BE2C (cell line): ENCODE measurements at regions not wholly inside any gene's neighbourhood (a gene's known extent, or its start where the extent isn't known, plus 50 kb on each side); places are given as distances from the start of the nearest gene placed in this dataset.

Source experiments
- DNase-seq: peaks from one replicate; pipeline ENCODE4 v3.0.0-alpha.2; 2020
- H3K27me3 ChIP-seq: fragments of 250-450 bp; sonication (Bioruptor Pico); 2 replicates; pipeline ENCODE4 v1.5.1; 2020; ENCODE audit warnings: mild to moderate bottlenecking
- H3K36me3 ChIP-seq: fragments of 250-450 bp; sonication (Bioruptor Pico); 2 replicates; pipeline ENCODE4 v1.5.1; 2020; ENCODE audit warnings: mild to moderate bottlenecking
- H3K4me1 ChIP-seq: fragments of 250-450 bp; sonication (Bioruptor Pico); 2 replicates; pipeline ENCODE4 v1.5.1; 2020
- H3K4me3 ChIP-seq: 2 replicates; pipeline ENCODE4 v1.5.1; 2011; ENCODE audit warnings: low read depth, low read length
- H3K9me3 ChIP-seq: fragments of 250-450 bp; sonication (Bioruptor Pico); 2 replicates; pipeline ENCODE4 v1.5.1; 2020
- CTCF ChIP-seq: IDR thresholded peaks from 2 replicates; pipeline ENCODE4 v1.5.1; 2012; ENCODE audit warnings: mild to moderate bottlenecking, low read depth, low read length

GRCh38 chr5:17037751-17038150 lies 101.7 kb upstream of the MYO10 start:
- no peak for DNase-seq
- Histone ChIP-seq H3K27me3 (no peaks in the 10 kb centered on the region), H3K9me3 (no peaks in the 10 kb centered on the region), H3K4me3 (no peak overlapping the region), H3K4me1 (no peaks in the 10 kb centered on the region), H3K36me3 (no peaks in the 10 kb centered on the region)
- TF ChIP-seq CTCF: no peak

- no peak for TF ChIP-seq CTCF
- no peaks in the 10 kb centered on the region for H3K4me1 ChIP-seq
- H3K4me3 ChIP-seq: no peak overlapping the region
- H3K27me3 ChIP-seq: no peaks in the 10 kb centered on the region
- no peaks in the 10 kb centered on the region for H3K36me3 ChIP-seq
- DNase-seq: no peak
- no peaks in the 10 kb centered on the region for H3K9me3 ChIP-seq
Measured at GRCh38 chr5:17039170-17039569, 103.1 kb upstream of the MYO10 start.

- Histone ChIP-seq H3K9me3 (no peaks in the 10 kb centered on the region), H3K36me3 (no peaks in the 10 kb centered on the region), H3K4me3 (no peak overlapping the region), H3K27me3 (no peaks in the 10 kb centered on the region), H3K4me1 (no peaks in the 10 kb centered on the region)
- TF ChIP-seq CTCF: no peak
- DNase-seq: no peak
Measured at GRCh38 chr5:17042041-17042440, 106.0 kb upstream of the MYO10 start.

- H3K27me3 ChIP-seq: no peaks in the 10 kb centered on the region
- no peak for TF ChIP-seq CTCF
- no peaks in the 10 kb centered on the region for H3K9me3 ChIP-seq
- H3K4me1 ChIP-seq: no peaks in the 10 kb centered on the region
- no peaks in the 10 kb centered on the region for H3K36me3 ChIP-seq
- no peak for DNase-seq
- no peak overlapping the region for H3K4me3 ChIP-seq
Measured at GRCh38 chr5:17046320-17046719, 110.2 kb upstream of the MYO10 start.

GRCh38 chr5:17050236-17050635 lies 114.1 kb upstream of the MYO10 start:
- DNase-seq: no peak
- H3K36me3 ChIP-seq: no peaks in the 10 kb centered on the region
- no peaks in the 10 kb centered on the region for H3K9me3 ChIP-seq
- no peaks in the 10 kb centered on the region for H3K4me1 ChIP-seq
- TF ChIP-seq CTCF: no peak
- H3K27me3 ChIP-seq: no peaks in the 10 kb centered on the region
- no peak overlapping the region for H3K4me3 ChIP-seq

- H3K9me3 ChIP-seq: no peaks in the 10 kb centered on the region
- no peak for TF ChIP-seq CTCF
- no peaks in the 10 kb centered on the region for H3K27me3 ChIP-seq
- H3K36me3 ChIP-seq: no peaks in the 10 kb centered on the region
- H3K4me3 ChIP-seq: no peak overlapping the region
- H3K4me1 ChIP-seq: no peaks in the 10 kb centered on the region
- no peak for DNase-seq
Measured at GRCh38 chr5:17054911-17055310, 118.8 kb upstream of the MYO10 start.
